ENCODE measurements at regions not wholly inside any gene's neighbourhood (a gene's known extent, or its start where the extent isn't known, plus 50 kb on each side); places are given as distances from the start of the nearest gene placed in this dataset.
"Not testable (repeated sequence)": the region's sequence is repeated elsewhere in the genome, so short reads cannot be mapped to it uniquely, and the experiment has no call there.

DNA sequence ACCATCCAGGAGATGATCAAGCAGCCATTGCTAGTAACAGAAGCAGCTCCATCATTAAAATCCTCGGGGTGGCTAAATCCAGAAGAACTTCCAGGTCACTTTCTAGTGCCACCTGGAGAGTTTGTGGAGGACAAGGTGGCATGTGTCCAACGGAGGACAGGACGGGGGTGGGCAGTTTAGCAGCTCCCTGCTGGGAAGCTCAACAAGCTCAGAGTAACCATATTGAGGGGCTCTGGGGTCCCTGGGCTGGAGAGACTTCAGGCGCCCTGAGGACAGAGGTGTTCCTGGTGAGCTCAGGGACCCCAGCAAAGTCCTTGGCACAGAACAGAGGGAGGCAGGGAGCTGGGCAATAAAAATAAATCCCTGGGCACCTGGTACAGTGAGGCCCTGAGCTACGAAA, 140.0 kb upstream of the FHL2 start:
- DNase-seq (ENCODE audit: low read depth): no peak

DNA sequence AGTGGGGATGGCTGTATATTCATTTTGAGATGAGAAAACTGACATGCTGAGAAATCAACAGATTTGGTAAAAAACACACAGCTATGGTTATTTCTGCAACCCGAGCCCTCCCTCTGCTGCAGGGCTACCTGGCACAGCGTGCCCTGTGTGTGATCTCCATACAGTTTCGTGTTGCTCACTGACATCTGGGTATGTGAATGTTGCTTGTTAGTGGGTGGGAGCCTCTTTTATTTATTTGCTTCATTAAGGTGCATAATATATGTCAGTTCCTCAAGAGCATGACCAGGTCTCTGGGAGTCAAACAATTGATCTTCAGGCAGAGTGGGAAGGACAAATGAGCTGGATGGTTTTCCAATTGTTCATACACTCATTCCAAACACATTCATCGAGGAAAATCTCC, 139.1 kb upstream of the FHL2 start:
- no peak for DNase-seq (ENCODE audit: low read depth)

DNA sequence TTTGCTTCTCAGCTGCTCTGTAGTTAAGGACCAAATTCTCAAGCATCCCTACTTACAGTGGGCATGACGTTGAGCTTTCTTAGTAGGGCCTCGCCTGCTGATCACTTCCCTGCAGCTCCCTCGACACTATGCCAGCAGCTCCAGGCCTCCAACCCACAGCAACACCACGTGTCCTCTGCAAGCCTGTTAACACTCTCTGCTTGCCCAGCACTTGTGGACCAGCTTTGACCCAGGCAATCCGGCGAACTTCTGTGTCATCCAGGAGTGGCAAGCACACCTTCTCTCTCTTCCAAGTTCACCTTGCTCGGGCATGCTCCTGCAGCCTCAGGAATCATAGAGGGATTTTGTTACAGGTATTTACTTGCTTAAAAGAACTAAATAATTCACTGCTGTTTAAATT, 138.6 kb upstream of the FHL2 start:
- no peak for DNase-seq (ENCODE audit: low read depth)

DNA sequence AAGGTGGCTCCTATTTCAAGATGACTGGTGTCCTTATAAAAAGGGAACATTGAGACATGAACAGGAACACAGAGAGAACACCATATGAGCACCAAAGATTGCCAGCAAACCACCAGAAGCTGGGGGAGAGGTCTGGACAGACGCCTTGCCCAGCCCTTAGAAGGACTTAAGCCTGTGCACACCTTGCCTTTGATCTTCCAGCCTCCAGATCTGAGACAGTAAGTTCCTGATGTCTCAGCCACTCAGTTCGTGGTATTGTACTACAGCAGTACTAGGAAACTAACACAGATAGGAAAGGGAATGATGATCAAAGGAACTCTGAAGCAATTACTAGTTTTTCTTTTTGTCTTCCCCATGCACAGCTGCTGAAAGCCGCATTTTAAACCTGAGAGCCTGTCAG, 137.3 kb upstream of the FHL2 start:
- DNase-seq (ENCODE audit: low read depth): no peak

DNA sequence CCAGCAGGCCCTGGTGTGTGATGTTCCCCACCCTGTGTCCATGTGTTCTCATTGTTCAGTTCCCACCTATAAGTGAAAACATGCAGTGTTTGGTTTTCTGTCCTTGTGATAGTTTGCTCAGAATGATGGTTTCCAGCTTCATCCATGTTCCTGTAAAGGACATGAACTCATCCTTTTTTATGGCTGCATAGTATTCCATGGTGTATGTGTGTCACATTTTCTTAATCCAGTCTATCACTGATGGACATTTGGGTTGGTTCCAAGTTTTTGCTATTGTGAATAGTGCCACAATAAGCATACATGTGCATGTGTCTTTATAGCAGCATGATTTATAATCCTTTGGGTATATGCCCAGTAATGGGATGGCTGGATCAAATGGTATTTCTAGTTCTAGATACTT, 130.4 kb upstream of the FHL2 start:
- not testable (repeated sequence) for DNase-seq (ENCODE audit: low read depth)

DNA sequence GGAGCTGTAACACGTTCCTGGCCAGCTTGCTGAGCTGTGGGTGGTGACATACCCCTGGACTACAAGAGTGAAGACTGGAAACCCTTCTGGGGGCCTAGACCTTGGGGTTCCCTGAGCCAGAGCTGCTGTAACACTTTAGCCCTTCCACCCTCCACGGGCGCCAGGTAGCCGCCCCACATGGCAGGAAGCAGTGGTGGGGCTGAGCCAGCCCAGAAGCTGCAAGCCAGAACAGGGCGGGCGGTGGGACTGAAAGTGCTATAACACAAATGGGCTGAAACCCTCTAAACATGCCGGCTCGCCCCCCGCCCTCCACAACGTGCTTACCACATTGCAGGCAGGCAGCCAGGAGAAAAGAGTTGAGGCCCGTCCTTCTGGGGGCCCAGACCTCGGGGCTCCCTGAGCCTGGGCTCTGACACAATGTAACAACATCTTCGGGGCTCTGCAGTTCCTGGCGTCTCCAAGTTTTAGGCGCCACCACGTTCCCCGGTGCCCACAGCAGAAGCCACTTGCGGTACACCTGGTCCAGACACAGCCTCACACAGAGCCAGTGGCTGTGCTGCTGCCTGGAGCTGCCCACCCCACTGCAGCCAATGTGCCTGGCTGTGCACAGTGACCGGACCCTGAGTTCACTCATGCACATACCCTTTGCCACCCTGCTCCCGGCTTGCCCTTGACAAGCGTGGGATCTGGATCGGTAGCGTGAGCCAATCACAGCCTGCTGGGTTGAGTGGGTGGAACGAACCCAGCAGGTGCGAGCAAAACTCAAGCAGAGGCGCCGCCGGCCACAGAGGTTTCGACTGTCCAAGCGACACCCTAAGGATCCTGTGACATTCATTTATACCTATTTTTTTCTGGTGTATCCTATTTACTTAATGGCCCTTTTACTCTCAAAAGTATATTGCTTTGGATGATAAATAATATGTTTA, 127.4 kb upstream of the FHL2 start:
- DNase-seq (ENCODE audit: low read depth): no peak

DNA sequence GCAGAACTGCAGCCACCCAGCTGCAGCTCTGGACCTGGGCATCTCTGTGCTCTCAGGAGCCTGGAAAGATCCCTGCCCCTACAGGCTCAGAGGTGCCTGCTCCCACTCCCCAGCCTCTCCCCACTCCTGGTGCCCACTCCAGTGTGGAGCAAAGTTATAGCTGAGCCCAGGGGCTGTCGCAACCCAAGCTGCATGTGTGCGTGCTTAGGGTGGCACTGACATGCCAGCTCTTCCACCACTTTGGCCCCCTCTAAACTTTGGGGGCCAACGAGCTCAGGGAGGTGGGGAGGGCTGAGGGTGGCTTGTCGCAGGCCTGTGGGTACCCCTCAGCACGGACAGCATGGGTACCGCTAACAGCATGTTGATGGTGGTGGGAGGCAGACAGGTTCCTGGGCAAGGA, 126.3 kb upstream of the FHL2 start:
- no peak for DNase-seq (ENCODE audit: low read depth)

DNA sequence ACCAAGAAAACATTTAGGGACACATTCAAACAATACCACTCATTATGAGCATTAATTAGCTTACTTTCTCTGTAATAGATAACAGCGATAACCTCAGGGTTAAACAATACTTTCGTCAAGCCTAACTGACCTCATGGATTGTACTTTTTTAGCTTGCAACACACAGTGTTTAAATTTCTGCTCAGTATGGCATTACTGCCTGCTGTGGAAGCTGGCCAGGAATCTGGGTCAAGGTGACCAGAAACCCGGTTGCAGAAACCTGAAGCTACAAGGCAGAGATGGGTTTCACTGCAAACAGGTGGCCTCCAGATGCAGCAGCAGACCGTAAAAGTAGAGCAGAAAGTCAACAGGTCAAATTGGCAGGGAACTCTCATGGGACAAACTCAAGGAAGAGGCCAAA, 123.8 kb upstream of the FHL2 start:
- no peak for DNase-seq (ENCODE audit: low read depth)

DNA sequence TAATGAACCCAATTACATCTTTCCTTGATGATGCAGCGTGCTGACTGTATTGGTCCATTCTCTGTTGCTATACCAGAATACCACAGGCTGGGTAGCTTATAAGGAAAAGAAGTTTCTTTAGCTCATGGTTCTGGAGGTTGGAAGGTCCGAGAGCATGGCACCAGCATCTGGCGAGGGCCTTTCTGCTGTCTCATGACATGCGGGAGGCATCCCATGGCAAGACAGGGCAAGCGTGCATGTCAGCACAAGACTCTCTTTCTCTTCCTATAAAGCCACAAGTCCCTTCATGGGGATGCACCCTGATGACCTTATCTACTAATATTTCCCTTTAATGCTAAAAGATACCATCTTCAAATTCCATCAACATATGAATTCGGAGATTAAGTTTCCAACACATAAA, 122.8 kb upstream of the FHL2 start:
- no peak for DNase-seq (ENCODE audit: low read depth)

DNA sequence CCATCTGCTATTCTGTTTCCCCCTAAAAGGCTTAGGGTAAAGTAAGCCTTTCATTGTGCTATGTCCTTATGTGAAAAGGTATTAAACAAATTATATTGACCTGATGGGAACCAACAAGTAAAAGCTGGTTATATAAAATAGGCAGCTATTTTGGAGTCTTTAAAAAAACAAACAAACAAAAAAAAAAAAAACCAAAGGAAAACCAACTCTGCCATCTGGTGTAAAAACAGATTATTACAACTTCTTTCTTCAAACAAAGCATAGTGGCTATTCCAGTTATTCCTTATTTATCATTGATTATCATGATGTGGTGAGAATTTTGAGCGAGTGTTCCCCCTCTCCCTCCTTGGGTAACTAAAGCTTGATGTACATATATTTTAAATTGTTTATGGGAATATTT, 122.3 kb upstream of the FHL2 start:
- DNase-seq (ENCODE audit: low read depth): no peak

DNA sequence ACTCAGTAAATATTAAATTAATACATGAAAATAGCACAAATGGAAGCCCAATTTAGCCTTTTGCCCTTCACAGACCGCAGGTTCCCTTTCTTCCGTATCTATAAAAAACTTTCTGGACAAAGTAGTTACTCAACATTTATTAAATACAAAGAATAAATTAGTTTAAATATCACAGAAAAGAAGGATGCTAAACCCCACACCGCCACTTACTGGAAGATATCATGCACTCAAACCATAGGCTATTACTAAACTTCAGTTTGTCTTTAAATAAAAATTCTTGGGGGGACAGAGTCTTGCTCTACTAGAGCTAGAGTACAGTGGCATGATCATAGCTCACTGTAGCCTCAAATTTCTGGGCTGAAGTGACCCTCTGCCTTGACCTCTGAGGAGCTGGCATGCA, 120.7 kb upstream of the FHL2 start:
- DNase-seq (ENCODE audit: low read depth): no peak

DNA sequence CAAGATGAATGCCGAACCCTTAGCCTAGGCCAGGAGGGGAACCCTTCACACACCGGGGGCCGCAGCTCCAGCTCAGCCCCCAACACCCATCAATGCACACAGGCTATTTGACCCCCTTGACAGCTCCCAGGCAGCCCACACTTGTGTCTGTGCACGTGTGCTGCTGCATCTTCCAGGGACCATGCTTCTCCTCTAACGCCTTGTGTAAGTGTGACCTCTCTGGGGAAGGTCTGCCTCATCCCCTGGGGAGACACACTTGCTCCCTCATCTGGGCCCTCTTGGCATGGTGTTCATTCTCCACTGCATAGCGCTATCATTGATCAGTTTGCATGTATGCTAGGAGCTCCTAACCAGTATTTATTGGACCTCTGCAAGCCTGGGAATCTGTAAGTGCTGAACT, 120.0 kb upstream of the FHL2 start:
- DNase-seq (ENCODE audit: low read depth): peak; percentile 10

DNA sequence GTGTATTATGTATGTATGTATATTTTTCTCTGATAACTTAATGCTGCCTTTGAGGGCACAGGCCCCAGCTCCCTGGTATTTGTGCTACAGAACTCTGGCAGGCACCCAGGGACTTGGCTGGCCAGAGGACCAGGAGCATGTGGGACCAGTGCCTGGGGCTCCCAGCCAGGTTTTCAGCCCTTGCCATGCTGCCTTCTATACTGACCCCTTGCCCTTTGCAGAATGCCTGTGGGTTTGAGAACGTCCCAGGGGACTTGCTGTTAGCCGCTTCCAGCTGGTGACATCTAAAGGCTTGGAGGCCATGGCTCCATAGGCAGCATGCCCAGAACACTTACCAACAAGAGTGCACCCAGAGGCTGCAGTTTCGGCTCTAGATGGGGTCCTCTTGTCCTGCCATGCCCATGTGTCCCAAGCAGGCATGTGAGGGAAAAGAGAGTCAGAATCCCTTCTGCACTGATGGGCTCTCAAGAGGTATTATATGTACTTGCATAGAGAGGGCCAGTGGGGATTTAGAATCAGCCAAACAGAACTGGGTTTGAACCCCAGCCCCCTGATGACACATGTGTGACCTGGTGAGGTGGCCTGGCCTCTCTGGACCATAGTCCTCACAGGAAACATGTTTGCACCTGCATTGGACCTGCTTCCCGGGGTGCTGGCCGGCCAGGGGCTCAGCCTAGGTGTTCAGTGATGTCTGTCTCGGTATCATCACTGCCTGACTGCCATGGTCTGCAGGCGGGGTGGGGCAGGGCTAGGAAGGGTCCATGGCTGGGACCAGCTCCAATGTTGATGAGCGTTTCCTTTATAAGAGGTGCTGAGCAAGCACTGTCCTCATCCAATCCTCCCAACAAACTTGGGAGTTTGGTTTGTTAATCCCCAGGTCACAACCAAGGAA, 119.2 kb upstream of the FHL2 start:
- no peak for DNase-seq (ENCODE audit: low read depth)

DNA sequence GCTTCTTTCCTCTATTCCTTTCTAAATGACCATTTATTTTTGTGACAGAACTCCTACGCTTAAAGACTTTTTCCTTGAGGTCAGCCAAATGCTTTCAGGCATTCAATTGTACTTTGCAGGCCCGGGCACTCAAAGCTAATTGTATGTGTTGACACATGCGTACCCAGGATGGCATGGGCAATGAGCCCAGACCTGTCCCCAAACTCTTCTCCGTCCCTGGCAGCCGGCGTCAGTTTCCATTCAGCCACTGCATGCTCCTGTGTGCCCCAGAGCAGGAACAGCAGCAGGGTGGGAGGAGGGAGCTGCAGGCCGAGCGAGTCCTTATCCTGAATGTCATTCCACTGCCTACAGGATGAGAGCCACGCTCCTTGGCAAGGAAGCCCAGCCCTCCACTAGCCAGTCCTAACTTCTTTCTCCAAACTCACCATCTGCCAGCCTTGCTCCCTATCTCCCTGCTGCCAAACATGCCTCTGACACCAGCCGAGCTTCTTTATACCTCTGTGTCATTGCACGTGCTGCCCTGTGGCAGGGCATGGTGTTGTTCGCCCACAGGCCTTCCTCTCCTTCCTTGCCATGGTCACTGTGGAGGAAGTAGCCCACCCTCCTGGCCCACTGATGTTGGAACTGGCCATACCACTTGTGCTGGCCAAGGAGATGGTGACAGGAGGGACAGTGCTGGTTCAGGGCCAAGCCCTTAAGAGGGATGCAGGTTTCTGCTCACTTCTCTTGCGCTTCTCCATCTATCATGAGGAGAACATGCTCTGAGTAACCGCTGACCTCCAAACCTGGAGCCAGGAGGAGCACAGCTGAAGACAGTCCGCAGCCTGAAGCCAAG, 116.9 kb upstream of the FHL2 start:
- no peak for DNase-seq (ENCODE audit: low read depth)

DNA sequence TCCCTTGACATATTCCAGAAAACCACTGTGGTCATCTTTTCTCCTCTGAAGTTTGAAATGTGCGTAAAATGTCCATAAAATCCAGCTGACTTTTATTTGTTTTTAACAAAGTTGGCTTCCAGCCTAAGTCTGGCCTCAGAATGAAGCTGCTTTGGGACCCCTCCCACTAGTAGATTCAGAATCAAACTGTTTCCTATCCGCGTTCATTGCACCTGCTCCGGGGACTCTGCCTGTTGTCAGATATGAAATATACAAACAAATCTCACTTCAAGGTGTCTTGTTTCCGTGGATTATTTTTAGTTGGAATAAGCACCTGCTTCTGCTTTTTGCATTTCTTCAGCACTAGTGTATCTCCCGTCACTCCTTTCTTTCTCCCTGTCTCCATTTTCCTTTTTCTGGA, 115.7 kb upstream of the FHL2 start:
- DNase-seq (ENCODE audit: low read depth): no peak

DNA sequence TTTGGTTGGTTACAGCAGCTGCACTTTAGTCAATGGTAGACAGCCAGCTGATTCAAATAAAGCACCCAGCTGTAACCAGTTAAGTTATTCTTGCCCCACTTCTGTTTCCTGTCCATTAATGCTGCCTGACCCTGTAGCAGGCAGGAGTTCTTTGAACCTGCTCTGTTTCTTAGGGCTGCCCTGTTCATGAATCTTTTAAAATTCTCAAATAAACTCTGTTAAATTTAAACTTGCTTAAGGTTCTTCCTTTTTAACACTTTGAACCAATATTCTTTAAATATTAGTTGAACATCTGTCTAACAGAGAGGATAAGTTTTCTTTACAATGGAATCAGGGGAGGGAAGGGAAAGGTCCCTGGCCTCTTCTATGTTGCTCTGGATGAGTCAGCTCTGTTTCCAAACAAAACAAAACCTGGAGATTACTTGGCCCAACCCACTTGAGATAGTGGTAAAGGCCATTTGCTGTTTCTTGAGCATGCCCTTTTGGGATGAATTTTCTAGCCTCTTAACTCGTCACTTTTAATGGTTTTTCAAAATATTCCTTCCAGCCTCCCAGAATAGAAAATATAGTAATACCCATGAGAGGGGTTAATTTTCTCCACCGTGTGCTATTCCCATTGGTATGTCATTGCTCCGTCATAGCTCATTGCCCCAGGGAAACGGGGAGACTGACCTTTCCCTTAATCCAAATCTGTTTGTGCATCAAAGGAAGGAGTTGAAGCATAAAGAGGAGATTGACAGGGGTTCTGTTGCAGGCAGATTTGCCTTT, 112.1 kb upstream of the FHL2 start:
- peak; percentile 31 for DNase-seq (ENCODE audit: low read depth)

DNA sequence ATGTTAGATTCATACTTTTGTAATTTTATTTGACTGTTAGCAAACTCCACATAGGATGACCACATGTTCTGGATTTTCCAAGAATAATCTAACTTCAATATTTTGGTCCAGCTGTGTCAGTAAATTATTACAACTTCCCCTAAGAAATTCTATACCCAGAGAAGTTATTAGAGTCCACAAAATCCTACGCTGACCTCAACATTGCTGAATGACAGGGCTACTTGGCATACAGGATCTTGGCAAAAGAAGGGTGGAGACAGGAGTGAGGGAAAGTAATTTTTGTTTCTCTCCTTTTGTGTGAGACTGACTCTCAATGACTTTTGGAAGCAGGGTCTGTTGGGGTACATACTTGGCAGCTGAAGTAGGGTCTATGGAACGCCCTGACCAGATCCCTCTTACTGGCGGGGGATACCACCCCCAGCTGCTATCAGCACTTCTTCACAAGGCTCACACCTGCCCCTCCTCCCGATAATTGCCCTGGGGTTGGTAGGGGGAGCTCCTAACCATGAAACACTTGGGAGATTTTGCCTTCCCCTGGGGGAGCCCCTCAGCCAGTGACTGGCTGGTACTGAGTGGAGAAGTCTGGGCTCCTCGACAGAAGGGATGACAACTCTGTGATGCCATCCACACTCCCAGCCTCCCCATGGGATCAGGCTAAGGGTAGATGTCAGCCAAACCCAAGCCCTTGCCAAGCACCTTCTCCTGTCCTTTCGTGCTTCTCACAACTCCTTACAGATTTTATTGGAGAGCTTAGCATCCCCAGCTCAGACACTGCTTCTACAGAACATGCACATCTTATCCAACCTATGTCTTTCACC, 110.6 kb upstream of the FHL2 start:
- no peak for DNase-seq (ENCODE audit: low read depth)

DNA sequence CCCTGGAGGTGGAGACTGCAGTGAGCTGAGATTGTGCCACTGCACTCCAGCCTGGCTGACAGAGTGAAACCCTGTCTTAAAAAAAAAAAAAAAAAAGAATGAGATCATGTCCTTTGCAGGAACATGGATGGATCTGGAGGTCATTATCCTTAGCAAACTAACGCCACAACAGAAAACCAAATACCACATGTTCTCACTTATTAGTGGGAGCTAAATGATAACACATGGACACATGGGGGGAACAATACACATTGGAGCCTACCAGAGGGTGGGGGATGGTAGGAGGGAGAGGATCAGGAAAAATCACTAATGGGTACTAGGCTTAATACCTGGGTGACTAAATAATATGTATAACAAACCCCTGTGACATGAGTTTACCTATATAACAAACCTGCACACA, 108.0 kb upstream of the FHL2 start:
- not testable (repeated sequence) for DNase-seq (ENCODE audit: low read depth)

DNA sequence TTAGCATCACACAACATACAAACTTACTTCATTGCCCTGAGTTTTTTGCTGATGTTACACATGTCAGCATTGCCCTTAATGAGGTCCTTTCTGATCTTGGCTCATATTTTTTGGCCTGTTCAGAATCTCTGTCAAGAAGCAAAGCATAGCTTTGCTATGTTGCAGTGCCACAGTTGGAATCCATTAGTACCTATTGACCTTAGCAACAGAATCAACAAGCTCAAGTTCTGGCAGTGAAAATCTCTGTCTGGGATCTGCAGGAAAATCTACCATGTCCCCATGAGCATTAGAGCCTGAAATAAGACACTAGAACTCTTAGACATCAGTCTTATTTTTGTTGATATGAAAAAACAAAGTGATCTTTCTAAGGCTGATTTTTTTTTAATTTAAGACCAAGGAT, 105.6 kb upstream of the FHL2 start:
- DNase-seq (ENCODE audit: low read depth): no peak
